ENCODE measurements at regions not wholly inside any gene's neighbourhood (a gene's known extent, or its start where the extent isn't known, plus 50 kb on each side); places are given as distances from the start of the nearest gene placed in this dataset.

DNA sequence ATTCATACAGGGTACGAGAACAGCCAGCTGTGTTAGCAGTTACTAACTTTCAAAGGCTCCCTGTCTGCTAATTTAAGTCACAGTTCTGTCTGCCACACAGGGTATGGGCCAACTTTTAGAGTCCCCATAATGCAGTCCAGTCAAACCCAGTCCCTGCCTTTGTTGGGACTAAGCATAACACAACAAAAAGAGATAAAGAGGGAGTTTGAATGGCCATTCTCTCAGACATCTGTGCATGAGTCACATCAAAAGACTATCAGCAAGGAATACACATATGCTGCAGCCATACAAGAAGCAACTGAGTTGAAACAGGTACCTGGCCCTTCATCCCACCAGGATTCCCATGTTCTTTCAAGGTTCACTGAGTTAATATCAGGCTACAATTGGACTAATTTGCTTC lies 744.5 kb upstream of the C9orf72 start:
- intact Hi-C loops (cut with micrococcal nuclease): no loop called here

DNA sequence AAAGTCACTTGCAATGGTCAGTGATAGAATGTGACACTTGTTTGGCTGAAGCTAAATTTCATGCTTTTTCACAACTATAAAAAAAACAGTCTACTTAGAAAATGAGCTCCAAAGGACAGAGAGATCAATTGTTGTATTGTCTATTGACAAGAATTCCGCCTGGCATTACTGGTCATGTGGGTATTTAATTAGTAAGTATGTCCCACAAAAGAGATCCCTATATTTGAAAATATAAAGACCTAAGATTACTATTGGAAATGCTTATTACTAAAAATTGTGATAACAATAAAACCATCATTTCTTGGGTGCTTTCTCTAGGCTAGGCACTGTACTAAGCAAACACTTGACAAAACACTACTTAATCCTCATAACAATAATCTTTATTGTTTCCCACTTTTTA lies 745.2 kb upstream of the C9orf72 start:
- intact Hi-C loops (cut with micrococcal nuclease): no loop called here

DNA sequence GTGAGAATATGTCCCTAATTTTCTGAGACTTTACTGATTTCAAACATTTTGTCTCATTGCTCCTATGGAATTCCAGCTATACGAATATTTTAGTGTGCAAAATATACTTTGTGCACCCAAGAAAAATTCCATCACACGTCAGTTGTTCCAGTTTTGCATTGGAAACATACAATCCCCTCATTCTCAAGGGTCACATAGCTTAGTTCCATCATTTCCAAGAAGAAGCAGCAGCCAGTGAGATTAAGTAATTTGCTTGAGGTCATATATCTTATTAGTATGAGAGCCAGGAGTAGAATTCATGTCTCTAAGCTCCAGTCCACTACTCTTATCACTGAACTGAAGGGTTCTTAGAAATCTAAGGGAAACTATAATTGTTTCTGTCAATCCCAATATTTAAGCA lies 746.7 kb upstream of the C9orf72 start:
- intact Hi-C loops (cut with micrococcal nuclease): no loop called here

DNA sequence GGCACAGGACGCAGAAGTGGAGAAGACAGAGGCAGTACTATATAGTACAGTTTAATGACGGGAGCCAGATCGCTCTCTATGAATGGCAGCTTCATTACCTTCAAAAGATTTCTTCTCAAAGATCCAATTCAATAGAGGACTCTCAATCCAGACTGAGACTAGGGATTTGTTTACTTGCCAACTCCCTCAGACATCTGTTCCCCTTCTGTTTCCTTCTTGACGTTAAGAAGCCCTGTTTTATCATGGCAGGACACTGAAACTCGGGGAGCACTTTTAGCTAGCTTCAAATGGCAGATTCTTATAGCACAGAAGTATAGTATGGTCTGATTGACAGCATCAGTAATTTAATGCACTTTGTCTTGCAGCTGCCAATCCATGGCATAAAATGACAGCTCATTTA lies 747.3 kb upstream of the C9orf72 start:
- intact Hi-C loops (cut with micrococcal nuclease): no loop called here

GRCh38 chr9:28329323-28329722 lies 756.0 kb upstream of the C9orf72 start:
- intact Hi-C loops (cut with micrococcal nuclease): no loop called here

- intact Hi-C loops (cut with micrococcal nuclease): no loop called here
Measured at GRCh38 chr9:28332648-28333047, 759.4 kb upstream of the C9orf72 start.

DNA sequence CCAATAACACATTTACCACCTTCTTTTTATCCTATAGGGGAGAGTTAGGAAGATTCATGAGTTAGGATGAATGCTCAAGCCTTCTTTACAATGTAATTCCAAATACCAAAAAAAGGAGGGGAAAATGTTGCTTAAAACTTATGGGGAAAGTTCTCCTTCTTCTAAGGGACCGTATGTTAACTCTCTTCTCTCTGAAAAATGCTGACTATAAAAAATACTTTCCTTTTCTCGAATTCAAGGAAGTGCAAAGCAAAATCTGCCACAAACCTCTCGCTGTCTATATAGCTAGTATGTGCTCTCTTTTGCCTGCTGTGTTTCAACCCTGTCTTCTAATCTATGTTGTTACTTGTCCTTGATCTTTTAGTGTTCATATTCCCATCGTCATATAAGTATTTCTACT lies 768.6 kb upstream of the C9orf72 start:
- intact Hi-C loops (cut with micrococcal nuclease): no loop called here

- intact Hi-C loops (cut with micrococcal nuclease): no loop called here
Measured at GRCh38 chr9:28342815-28343338, 769.6 kb upstream of the C9orf72 start.

GRCh38 chr9:28363151-28363562 lies 789.9 kb upstream of the C9orf72 start:
- intact Hi-C loops (cut with micrococcal nuclease): no loop called here

DNA sequence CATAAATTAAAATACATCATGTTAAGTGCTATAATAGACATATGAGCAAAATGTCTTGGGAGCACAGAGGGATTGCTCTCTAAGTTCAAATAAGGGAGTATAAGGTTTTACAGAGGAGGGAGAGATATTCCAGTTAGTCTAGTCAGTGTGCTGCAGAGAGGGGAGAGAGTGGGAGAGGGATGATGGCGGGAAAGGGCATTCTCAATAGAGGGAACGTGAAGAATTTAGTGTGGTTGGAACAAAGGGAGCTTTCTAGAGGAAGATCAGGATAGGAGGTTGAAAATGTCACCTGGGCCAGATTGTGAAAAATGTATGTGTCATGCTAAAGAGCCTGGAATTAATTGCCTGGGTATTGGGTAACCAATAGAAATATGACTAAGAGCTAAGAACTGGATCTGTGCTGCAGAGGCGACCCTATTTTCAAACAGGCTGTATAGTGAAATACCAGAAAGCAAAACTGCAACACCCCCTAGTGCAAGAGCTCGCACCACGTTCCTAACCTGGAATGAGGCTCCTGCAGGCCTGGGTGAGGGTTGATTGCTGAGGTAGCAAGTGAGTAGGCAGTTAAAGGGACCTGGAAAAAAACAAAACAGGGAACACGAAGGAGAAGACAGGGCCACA lies 791.8 kb upstream of the C9orf72 start:
- intact Hi-C loops (cut with micrococcal nuclease): no loop called here

GRCh38 chr9:28365728-28366127 lies 792.4 kb upstream of the C9orf72 start:
- intact Hi-C loops (cut with micrococcal nuclease): no loop called here

- intact Hi-C loops (cut with micrococcal nuclease): no loop called here
Measured at GRCh38 chr9:28378231-28378630, 805.0 kb upstream of the C9orf72 start.

- intact Hi-C loops (cut with micrococcal nuclease): no loop called here
Measured at GRCh38 chr9:28379082-28379481, 805.8 kb upstream of the C9orf72 start.

- intact Hi-C loops (cut with micrococcal nuclease): no loop called here
Measured at GRCh38 chr9:28389411-28389810, 816.1 kb upstream of the C9orf72 start.

DNA sequence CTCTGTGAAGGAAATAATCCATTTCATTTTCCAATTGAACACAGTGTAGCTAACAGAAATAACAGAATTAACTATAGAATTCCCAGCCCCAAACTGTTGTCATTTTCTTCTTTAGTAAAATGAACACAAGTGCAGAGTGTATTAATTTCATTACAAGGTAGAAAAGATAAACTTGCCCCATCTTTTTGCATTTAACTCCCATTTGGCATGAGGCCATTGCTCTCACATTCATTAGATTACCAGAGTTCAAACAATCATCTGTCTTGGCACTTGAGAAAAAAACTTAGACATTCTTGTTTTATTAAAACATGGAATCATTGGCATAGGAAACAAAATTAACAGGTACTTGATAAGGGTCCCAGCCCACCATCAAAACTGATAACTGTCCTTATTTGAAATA lies 821.5 kb upstream of the C9orf72 start:
- intact Hi-C loops (cut with micrococcal nuclease): no loop called here

GRCh38 chr9:28396058-28396457 lies 822.8 kb upstream of the C9orf72 start:
- intact Hi-C loops (cut with micrococcal nuclease): no loop called here

GRCh38 chr9:28407351-28407750 lies 834.1 kb upstream of the C9orf72 start:
- intact Hi-C loops (cut with micrococcal nuclease): no loop called here

DNA sequence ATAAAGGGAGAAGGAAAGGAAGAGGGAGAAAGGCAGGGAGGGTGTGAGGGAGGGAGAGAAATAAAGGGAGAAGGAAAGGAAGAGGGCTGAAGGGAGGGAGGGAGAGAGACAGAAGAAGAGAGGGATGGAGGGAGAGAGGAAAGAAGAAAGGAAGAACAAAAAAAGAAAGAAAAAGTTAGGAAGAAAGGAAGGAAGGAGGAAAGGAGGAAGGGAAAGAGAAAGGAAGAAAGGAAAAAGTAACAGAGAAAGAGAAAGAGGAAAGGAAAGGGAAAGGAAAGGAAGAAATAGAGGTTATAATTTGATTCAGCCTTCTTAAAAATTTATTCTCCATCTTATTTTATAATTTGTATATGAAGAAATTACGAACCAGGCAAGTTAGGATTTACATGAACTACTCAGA lies 836.6 kb upstream of the C9orf72 start:
- intact Hi-C loops (cut with micrococcal nuclease): no loop called here

- intact Hi-C loops (cut with micrococcal nuclease): no loop called here
Measured at GRCh38 chr9:28410411-28410810, 837.1 kb upstream of the C9orf72 start.

GRCh38 chr9:28413471-28413870 lies 840.2 kb upstream of the C9orf72 start:
- intact Hi-C loops (cut with micrococcal nuclease): no loop called here

DNA sequence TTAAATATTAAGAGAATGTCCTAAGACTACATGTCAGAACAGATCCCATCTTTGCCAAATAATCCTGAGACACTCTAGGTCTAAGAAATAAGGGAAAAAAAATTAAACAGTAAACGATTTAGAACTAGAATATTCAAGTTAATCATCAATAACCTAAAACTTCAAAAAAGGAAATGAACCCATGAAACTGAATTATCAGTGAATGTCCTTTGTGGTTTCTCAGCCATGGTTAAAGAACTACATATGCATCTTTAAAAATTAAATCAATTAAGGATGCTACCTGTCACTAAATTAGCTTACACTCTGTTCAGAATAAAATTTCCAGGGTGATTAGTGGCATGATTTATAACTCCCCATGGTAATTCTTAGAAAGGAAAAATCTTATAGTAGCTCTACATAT lies 850.0 kb upstream of the C9orf72 start:
- intact Hi-C loops (cut with micrococcal nuclease): no loop called here

DNA sequence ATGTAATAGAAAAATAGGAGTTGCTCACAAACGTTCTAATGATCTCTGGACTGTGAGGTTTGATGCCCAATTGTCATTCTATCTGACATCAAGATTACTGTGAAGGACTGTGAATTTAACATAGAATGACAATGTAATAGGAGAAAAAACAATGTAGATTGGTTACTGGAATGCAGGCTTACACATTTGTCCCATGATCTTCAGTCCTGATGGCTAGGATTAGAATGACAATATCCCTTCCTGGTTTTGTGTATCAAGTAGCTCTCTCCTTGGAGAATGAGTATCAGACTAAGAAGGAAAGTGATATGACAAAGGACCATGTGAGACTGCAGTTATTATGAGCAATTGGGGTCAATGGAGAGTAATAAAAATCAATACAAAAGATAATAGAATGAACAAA lies 862.2 kb upstream of the C9orf72 start:
- intact Hi-C loops (cut with micrococcal nuclease): no loop called here

GRCh38 chr9:28439688-28440087 lies 866.4 kb upstream of the C9orf72 start:
- intact Hi-C loops (cut with micrococcal nuclease): no loop called here

GRCh38 chr9:28443461-28443860 lies 870.2 kb upstream of the C9orf72 start:
- intact Hi-C loops (cut with micrococcal nuclease): no loop called here
